ENCODE measurements at regions not wholly inside any gene's neighbourhood (a gene's known extent, or its start where the extent isn't known, plus 50 kb on each side); places are given as distances from the start of the nearest gene placed in this dataset.
"Not testable (repeated sequence)": the region's sequence is repeated elsewhere in the genome, so short reads cannot be mapped to it uniquely, and the experiment has no call there.

DNA sequence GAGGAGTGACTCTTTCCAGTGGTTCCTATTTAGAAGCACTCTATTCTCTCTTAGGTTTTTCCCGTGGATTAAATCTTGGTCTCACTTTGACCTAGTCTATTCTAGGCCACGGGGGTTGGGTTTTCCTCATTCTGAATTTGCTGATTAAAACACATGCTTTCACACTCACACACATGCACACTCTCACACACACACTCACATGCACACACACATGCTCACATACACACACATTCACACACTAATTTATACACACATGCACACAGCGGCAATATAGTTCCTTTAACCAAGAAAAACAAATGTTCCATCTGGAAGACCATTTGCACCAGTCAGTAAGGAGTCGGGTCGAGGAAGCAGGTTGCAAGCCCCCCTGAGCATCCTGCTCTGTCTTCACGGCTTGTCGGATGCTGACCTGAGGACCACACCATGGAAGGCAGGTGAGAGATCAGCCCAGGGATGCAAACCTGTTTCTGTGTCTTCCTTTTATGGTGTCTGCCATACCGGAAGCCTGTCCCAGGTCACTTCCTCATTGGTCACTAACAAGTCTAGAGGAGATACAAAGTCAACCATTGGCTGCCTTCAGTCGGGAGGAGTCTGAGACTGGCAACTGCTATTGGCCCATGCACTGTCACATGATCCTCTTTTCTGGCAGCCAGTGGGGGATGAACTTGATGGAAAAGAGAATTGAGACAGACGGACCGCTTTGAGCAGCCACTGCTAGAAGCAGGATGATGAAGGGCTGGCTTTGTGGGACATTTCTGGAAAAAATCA is 330.8 kb downstream of the FGFR2 start:
- H3K27ac Mint-ChIP-seq, result no peak overlapping the region
- peaks cover 17% of the 10 kb centered on the region for H3K9me3 Mint-ChIP-seq
- H3K4me3 Mint-ChIP-seq, result no peak overlapping the region
- no peaks in the 10 kb centered on the region for H3K36me3 Mint-ChIP-seq (ENCODE audit: low read depth)
- no peaks in the 10 kb centered on the region for H3K27me3 Mint-ChIP-seq
- no peaks in the 10 kb centered on the region for H3K4me1 Mint-ChIP-seq (ENCODE audit: low read depth)
- intact Hi-C loops (cut with micrococcal nuclease), result no loop called here

DNA sequence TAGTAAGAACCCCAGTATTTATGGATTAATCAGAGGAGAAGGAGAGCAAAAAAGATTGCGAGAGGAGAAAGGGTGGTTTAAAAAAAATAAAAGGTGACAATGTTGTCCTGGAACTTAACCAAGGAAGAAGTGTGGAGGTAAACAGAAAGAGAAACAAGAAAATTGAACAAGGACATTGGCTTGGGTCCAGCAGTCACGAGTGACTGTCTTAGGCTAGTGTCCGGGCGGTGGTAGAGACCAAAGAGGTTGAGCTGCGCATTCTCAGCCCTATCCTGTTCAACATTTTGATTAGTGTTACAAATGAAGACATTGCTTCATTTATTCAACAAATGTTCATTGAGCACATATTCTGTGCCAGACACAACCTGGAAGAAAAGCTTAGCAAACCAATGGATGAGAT is 329.9 kb downstream of the FGFR2 start:
- Mint-ChIP-seq H3K9me3 (peaks cover 17% of the 10 kb centered on the region), H3K27ac (no peak overlapping the region), H3K4me3 (no peak overlapping the region), H3K27me3 (no peaks in the 10 kb centered on the region), H3K36me3 (ENCODE audit: low read depth) (no peaks in the 10 kb centered on the region), H3K4me1 (ENCODE audit: low read depth) (no peaks in the 10 kb centered on the region)
- intact Hi-C loops (cut with micrococcal nuclease), result no loop called here

- Mint-ChIP-seq H3K9me3 (peaks cover 17% of the 10 kb centered on the region), H3K4me1 (ENCODE audit: low read depth) (no peaks in the 10 kb centered on the region), H3K27me3 (no peaks in the 10 kb centered on the region), H3K4me3 (no peak overlapping the region), H3K27ac (no peak overlapping the region), H3K36me3 (ENCODE audit: low read depth) (no peaks in the 10 kb centered on the region)
- intact Hi-C loops (cut with micrococcal nuclease), result no loop called here
These were observed 329.3 kb downstream of the FGFR2 start for GRCh38 chr10:121268863-121269432.

GRCh38 chr10:121270906-121271305 is 327.3 kb downstream of the FGFR2 start:
- no peak overlapping the region for H3K4me3 Mint-ChIP-seq
- H3K36me3 Mint-ChIP-seq (ENCODE audit: low read depth), result no peaks in the 10 kb centered on the region
- H3K27ac Mint-ChIP-seq, result no peak overlapping the region
- no peaks in the 10 kb centered on the region for H3K27me3 Mint-ChIP-seq
- intact Hi-C loops (cut with micrococcal nuclease), result no loop called here
- H3K4me1 Mint-ChIP-seq (ENCODE audit: low read depth), result no peaks in the 10 kb centered on the region
- H3K9me3 Mint-ChIP-seq, result peaks cover 17% of the 10 kb centered on the region

GRCh38 chr10:121276046-121276445 is 322.2 kb downstream of the FGFR2 start:
- Mint-ChIP-seq H3K9me3 (no peaks in the 10 kb centered on the region), H3K4me1 (ENCODE audit: low read depth) (no peaks in the 10 kb centered on the region), H3K27ac (no peak overlapping the region), H3K27me3 (no peaks in the 10 kb centered on the region), H3K4me3 (no peak overlapping the region), H3K36me3 (ENCODE audit: low read depth) (no peaks in the 10 kb centered on the region)
- intact Hi-C loops (cut with micrococcal nuclease), result no loop called here

- H3K27ac Mint-ChIP-seq, result no peak overlapping the region
- H3K9me3 Mint-ChIP-seq, result no peaks in the 10 kb centered on the region
- no peaks in the 10 kb centered on the region for H3K36me3 Mint-ChIP-seq (ENCODE audit: low read depth)
- no peak overlapping the region for H3K4me3 Mint-ChIP-seq
- H3K27me3 Mint-ChIP-seq, result no peaks in the 10 kb centered on the region
- no peaks in the 10 kb centered on the region for H3K4me1 Mint-ChIP-seq (ENCODE audit: low read depth)
- intact Hi-C loops (cut with micrococcal nuclease), result no loop called here
These were observed 321.4 kb downstream of the FGFR2 start for GRCh38 chr10:121276822-121277221.

GRCh38 chr10:121278386-121278785 is 319.9 kb downstream of the FGFR2 start:
- H3K9me3 Mint-ChIP-seq; H3K27ac Mint-ChIP-seq; H3K4me3 Mint-ChIP-seq; H3K36me3 Mint-ChIP-seq (ENCODE audit: low read depth); H3K4me1 Mint-ChIP-seq (ENCODE audit: low read depth); intact Hi-C loops (cut with micrococcal nuclease); H3K27me3 Mint-ChIP-seq: not testable (repeated sequence)

DNA sequence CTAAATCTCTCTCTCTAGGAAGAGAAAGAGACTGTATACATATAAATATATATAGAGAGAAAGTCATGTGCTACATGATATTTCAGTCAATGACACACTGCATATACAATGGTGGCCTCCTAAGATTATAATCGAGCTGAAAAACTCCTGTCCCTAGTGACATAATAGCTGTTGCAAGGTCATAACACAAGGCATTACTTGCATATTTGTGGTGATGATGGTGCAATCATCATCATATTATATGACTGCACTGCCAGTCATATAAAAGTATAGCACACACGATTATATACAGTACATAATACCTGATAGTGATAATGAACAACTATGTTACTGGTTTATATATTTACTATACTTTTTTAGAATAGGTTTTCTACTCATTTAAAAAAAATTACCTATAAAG is 316.7 kb downstream of the FGFR2 start:
- intact Hi-C loops (cut with micrococcal nuclease), result no loop called here
- no peak overlapping the region for H3K27ac Mint-ChIP-seq
- H3K4me3 Mint-ChIP-seq, result no peak overlapping the region
- H3K36me3 Mint-ChIP-seq (ENCODE audit: low read depth), result no peaks in the 10 kb centered on the region
- no peaks in the 10 kb centered on the region for H3K27me3 Mint-ChIP-seq
- no peaks in the 10 kb centered on the region for H3K4me1 Mint-ChIP-seq (ENCODE audit: low read depth)
- no peaks in the 10 kb centered on the region for H3K9me3 Mint-ChIP-seq

- Mint-ChIP-seq H3K36me3 (ENCODE audit: low read depth) (no peaks in the 10 kb centered on the region), H3K9me3 (no peaks in the 10 kb centered on the region), H3K4me3 (no peak overlapping the region), H3K4me1 (ENCODE audit: low read depth) (no peaks in the 10 kb centered on the region), H3K27me3 (no peaks in the 10 kb centered on the region), H3K27ac (no peak overlapping the region)
- intact Hi-C loops (cut with micrococcal nuclease), result no loop called here
These were observed 316.0 kb downstream of the FGFR2 start for GRCh38 chr10:121282264-121282663.

DNA sequence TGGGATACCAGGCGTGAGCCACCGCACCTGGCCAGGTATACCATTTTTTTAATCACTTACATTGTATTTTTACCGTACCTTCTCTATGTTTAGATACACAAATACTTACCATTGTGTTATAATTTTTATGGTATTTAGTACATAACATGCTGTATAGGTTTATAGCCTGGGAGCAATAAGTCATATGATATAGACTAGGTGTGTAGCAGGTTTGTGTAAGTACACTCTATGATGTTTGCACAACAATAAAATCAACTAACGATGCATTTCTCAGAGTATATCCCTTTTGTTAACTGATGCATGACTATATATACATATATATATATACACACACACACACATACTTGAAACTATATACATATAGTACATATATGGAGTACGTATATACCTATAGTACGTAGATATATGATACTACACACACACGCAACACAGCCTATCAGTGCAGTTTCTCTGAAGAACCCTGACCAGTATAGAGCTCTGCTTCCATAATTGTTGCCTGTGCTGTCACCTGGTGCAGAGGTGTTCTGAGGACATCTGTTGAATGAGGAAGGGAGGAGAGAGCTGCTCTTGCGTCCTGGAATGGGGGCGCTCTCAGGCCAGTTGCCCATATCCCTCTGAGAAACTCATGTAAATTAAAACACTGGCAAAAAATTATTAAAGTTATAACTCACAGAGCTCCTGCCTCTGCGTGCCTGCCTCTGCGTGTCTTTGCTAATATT is 315.3 kb downstream of the FGFR2 start:
- no peaks in the 10 kb centered on the region for H3K27me3 Mint-ChIP-seq
- H3K36me3 Mint-ChIP-seq (ENCODE audit: low read depth), result no peaks in the 10 kb centered on the region
- intact Hi-C loops (cut with micrococcal nuclease), result no loop called here
- no peak overlapping the region for H3K4me3 Mint-ChIP-seq
- H3K4me1 Mint-ChIP-seq (ENCODE audit: low read depth), result no peaks in the 10 kb centered on the region
- H3K27ac Mint-ChIP-seq, result no peak overlapping the region
- no peaks in the 10 kb centered on the region for H3K9me3 Mint-ChIP-seq

DNA sequence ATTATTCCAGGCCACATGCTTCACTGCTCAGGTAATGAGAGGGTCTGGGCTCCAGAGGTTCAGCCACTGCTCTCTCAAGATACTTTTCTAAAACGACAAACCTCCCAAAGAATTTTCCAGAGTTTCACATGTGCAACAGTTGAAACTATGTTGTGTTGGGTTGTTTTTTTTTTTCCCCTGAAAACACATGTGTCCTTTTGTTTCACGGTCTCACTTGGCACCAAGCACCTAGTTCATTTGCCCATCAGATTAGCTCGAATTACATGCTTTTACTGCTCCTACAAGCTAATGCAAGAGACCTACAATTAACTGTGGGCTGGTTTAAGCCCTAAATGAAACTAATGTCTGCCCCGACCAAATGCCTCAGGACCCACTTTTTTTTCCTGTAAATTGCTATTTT is 313.3 kb downstream of the FGFR2 start:
- intact Hi-C loops (cut with micrococcal nuclease), result no loop called here
- Mint-ChIP-seq H3K27me3 (no peaks in the 10 kb centered on the region), H3K9me3 (no peaks in the 10 kb centered on the region), H3K27ac (no peak overlapping the region), H3K36me3 (ENCODE audit: low read depth) (no peaks in the 10 kb centered on the region), H3K4me3 (no peak overlapping the region), H3K4me1 (ENCODE audit: low read depth) (no peaks in the 10 kb centered on the region)

DNA sequence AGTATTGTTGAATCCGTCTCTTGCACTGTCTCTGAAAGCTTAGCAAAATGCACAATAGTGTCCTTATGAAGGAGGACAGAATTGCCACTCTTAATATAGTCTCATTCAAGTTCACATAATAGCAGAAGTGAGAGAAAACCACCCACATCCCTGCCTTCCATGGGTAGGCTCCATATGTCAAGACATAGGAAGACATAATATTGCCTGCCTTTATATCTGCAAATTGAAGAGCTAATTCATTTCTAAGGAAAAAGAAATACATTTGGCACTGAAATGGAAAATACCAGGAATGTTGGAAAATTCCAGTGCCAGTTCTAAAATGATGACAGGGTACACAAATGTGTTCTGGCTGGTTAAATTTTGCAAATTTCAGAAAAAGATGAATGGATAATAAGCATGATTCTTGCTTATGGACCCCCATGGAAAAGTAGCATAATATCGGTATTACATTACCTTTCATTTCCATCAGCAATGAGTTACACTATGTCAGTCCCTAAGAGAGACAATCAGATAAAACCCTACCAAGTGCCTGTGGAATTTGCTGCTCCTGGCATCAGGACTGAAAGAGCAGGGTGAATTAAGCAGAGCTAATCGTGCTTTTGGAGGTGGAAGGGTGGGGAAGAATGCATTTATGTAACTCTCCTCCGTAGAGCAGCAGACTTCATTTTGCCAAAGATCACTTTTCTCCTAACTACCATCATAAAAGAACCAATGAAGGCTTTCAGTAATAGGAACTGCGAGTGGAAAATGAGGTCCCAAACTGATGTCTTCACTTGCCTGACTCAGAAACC is 312.6 kb downstream of the FGFR2 start:
- Mint-ChIP-seq H3K9me3 (no peaks in the 10 kb centered on the region), H3K36me3 (ENCODE audit: low read depth) (no peaks in the 10 kb centered on the region), H3K4me1 (ENCODE audit: low read depth) (no peaks in the 10 kb centered on the region), H3K4me3 (no peak overlapping the region), H3K27ac (no peak overlapping the region), H3K27me3 (no peaks in the 10 kb centered on the region)
- intact Hi-C loops (cut with micrococcal nuclease), result no loop called here

DNA sequence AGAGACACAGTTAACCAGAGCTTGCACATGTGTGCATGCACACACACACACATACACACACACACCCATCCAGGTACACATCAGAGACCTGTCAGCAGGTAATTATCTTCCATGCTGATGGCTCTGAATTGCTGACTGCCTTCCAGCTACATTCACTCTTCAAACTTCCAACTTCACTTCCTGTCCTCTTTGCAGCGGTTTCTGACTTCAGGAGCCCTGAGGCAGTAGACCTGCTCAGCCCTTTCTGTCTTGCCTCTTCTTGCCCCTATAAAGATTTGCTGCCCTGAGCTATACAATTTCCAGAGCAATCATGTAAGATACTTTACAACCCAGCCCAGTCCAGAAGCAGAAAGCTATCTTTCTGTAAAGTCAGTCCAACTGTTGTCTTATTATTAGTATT is 310.2 kb downstream of the FGFR2 start:
- Mint-ChIP-seq H3K4me3 (no peak overlapping the region), H3K9me3 (no peaks in the 10 kb centered on the region), H3K27me3 (no peaks in the 10 kb centered on the region), H3K4me1 (ENCODE audit: low read depth) (no peaks in the 10 kb centered on the region), H3K27ac (no peak overlapping the region), H3K36me3 (ENCODE audit: low read depth) (no peaks in the 10 kb centered on the region)
- intact Hi-C loops (cut with micrococcal nuclease), result no loop called here

Data from dendritic cell treated with granulocyte-macrophage colony-stimulating factor and Interleukin-4, amounts not matched to agents 40 ng/mL and 50 ng/mL, for 4 days (primary cell).